Astrocyte (in vitro differentiated cells and primary cell): ENCODE measurements at regions not wholly inside any gene's neighbourhood (a gene's known extent, or its start where the extent isn't known, plus 50 kb on each side); places are given as distances from the start of the nearest gene placed in this dataset.

Experiments used
- CTCF ChIP-seq: IDR thresholded peaks from 2 replicates; pipeline ENCODE4 v1.5.1; 2011; ENCODE audit warnings: low read depth, mild to moderate bottlenecking, inconsistent platforms, low read length, moderate library complexity; ENCODE audit not compliant: insufficient read depth
- EZH2 ChIP-seq: IDR thresholded peaks from 2 replicates; pipeline ENCODE4 v1.6.1; 2012; ENCODE audit warnings: mild to moderate bottlenecking, low read length, inconsistent platforms; ENCODE audit not compliant: insufficient read depth

GRCh38 chr5:71938895-71939294 is 168.4 kb upstream of the MAP1B start:
- TF ChIP-seq CTCF (no peak), EZH2 (no peak)
